SHP77 (cell line): ENCODE measurements at regions not wholly inside any gene's neighbourhood (a gene's known extent, or its start where the extent isn't known, plus 50 kb on each side); places are given as distances from the start of the nearest gene placed in this dataset.

ENCODE experiments used
- DNase-seq, 2 experiments: peaks; one replicate each; lab custom pipeline; 2025; lab: John Stamatoyannopoulos, UW

GRCh38 chr6:100944644-100945043 is 63.5 kb upstream of the ASCC3 start:
- no peak for DNase-seq

- DNase-seq: no peak
These were observed 65.0 kb upstream of the ASCC3 start for GRCh38 chr6:100946021-100946540.

DNA sequence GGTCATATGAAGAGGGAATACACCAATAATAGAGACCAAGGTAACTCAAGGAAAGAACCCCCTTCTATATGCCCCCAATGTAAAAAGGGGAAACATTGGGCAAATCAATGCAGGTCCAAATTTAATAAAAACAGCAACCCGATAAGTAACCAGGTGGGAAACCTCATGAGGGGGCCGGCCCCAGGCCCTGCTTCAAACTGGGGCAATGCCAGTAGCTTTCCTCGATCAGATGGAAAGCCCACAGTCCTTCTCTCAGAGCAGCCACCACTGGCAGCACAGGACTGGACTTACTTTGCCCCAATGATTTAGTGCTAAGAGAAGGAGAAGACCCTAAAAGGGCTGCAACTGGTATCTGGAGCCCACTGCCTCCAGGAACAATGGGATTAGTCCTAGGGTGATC is 65.6 kb upstream of the ASCC3 start:
- no peak for DNase-seq

- no peak for DNase-seq
These were observed 67.4 kb upstream of the ASCC3 start for GRCh38 chr6:100948381-100949133.

DNA sequence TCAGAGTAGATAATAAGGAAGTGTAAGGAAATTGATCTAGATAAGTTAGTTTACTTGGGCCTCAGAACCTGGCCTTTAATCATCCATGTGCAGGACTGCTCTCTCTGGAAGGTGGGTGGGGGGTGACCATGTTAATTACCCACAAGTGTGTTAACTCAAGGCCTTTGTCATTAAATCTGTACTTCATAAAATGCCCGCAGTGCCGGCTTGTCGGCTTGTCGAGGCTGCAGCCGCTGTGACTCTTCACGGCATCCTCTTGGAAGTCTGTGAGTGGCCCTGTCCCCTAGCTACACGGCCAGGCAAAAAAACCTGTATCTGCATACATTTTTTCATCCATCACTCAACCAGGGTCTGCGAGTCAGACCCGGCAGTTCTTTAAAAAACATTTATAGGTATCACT is 70.9 kb upstream of the ASCC3 start:
- no peak for DNase-seq

GRCh38 chr6:100959280-100959679 is 78.2 kb upstream of the ASCC3 start:
- no peak for DNase-seq

DNA sequence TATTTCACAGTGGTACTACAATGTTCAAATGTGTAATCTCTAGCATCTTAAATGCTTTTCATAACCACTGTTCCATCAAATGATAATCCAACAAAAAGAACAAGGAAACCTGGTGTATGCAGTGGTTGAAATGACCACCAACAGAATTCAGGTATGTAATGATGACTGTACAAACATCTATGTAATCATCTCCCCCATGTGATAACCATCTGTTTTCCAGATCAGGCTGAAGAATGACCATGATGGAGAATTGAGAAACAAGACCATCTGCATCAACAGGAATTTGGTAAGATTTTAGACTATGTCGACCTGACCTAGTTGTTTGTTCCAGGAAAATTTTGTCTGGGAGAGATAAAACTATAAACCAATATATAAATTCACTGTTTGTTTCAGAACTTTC is 81.3 kb upstream of the ASCC3 start:
- DNase-seq: no peak

DNA sequence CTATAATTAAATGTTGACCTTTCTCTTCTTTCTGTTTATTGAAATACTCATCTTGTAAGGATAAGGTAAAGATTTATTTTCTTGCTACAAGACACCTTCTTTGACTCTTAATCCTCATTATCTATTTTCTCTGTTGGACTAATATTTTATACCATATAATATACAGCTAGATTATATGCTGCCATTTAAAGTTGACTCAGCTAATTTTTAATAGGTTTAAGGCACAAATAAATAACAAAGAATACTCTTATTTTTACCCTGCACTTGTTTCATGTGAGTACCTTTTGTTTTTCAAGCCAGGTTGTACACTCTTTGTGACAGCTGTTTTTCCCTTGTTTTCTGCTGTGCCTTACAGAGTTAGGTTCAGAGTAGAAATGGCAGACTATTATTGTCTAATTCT is 83.9 kb upstream of the ASCC3 start:
- no peak for DNase-seq

DNA sequence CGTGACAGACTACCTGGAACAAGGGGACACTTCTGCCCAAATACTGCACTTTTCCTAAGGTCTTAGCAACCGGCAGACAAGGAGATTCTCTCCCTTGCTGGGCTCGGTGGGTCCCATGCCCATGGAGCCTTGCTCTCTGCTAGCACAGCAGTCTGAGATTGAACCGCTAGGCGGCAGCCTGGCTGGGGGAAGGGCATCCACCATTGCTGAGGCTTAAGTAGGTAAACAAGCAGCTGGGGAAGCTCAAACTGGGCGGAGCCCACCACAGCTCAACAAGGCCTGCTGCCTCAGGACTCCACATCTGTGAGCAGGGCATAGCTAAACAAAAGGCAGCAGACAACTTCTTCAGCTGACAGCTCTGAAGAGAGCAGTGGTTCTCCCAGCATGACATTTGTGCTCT is 87.8 kb upstream of the ASCC3 start:
- DNase-seq: peak; percentile 40 to 48

GRCh38 chr6:100979267-100979666 is 98.1 kb upstream of the ASCC3 start:
- DNase-seq: no peak

GRCh38 chr6:100980949-100981348 is 99.8 kb upstream of the ASCC3 start:
- no peak for DNase-seq

DNA sequence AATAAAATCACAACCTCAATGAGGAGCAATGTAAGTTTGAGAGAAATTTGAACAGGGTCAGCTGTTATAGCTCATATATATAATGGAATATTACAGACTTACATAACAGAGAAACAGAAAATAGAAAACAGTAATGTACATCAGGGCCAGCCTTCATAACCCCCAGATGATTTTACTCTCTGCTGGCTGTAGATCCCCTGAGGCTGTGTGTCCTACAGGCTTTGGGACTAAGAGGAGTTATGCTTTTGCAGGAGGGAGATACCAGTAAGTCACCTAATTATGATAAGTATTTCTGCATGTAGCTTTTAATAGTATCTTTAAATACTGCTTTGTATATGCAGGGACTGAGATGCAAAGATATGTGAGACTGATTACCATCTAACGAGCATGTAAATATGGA is 105.8 kb upstream of the ASCC3 start:
- no peak for DNase-seq

DNA sequence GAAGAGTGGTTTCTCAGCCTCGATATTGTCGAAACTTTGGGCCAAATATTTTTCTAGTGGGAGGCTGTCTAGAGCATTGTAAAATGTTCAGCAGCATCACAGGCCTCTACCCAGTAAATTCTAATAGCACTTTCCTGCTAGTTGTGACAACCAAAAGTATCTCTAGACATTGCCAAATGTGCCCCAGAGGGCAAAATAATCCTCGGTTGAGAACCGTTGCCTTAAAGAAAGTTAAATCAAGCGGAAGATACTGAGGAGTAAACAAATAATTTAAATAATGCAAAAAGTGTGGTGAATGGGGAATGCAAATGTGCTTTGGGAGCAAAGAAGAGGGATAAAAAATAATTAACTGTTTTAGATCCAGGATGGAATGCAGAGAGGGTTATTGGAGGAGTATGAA is 106.4 kb upstream of the ASCC3 start:
- no peak for DNase-seq

- no peak for DNase-seq
These were observed 107.4 kb upstream of the ASCC3 start for GRCh38 chr6:100988391-100988984.

GRCh38 chr6:100990070-100990469 is 108.9 kb upstream of the ASCC3 start:
- no peak for DNase-seq

GRCh38 chr6:100996409-100996808 is 115.3 kb upstream of the ASCC3 start:
- DNase-seq: no peak

DNA sequence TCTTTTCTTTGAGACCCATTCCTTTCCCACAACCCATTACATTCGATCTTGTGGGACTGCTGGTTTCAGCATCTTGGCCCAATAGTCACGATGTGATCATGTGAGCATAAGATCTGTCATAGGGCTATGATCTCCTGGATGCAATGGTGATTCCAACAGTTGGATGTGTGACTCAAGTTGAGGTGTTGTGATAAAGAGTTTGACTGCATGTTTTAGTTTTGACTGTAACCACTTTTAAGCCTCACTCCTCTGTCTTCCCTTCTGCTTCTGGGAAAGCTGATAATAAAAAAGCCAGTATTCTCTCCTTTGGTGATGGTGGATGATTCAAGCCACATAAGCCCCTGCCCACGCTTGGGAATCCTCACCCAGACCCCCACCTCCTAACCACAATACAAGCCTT is 117.0 kb upstream of the ASCC3 start:
- no peak for DNase-seq

- DNase-seq: no peak
These were observed 118.0 kb upstream of the ASCC3 start for GRCh38 chr6:100999034-100999597.

DNA sequence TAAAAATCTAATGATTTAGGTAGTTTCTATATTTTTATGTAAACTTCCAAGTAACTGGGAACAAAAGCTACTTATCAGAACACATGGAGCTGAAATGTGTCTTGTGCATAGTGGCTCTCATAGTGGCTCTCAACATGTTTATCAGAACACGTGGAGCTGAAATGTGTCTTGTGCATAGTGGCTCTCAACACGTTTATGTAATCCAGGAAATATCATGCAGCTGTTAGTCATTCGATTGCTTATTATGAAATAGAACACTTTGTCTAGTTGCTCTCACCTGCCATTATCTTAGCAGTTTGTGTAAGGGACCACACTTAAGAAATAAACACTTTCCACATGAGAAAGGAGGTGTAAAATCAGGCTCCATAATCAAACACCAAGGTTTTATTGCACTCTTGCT is 119.2 kb upstream of the ASCC3 start:
- DNase-seq: peak in 1 of 2 experiments; percentile 12

DNA sequence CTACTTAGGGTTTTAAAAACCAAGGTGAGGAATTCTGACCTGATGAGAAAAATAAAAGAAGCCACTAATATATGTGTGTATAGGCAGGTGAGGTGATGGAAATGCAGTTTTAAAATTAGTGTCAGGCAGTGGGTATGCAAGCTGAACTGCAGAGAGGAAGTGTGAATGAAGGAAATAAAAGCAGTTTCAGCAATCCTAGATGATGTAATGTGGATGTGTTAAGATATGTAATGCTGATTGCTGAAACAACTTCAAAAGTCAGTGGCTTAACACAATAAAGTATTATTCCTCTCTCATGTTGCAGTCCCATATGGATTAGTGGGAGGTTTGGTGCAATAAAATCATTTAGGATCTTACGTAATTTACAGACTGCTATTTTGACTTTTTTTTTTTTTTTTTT is 119.9 kb upstream of the ASCC3 start:
- no peak for DNase-seq

GRCh38 chr6:101001607-101002006 is 120.5 kb upstream of the ASCC3 start:
- DNase-seq: no peak

GRCh38 chr6:101003075-101003474 is 121.9 kb upstream of the ASCC3 start:
- no peak for DNase-seq

- no peak for DNase-seq
These were observed 130.1 kb upstream of the ASCC3 start for GRCh38 chr6:101011186-101011585.
